Parathyroid adenoma (tissue), 2 donors: ENCODE measurements at regions not wholly inside any gene's neighbourhood (a gene's known extent, or its start where the extent isn't known, plus 50 kb on each side); places are given as distances from the start of the nearest gene placed in this dataset.

Experiments
- H2AFZ ChIP-seq: fragments of 300-600 bp; sonication (generic); one replicate; pipeline ENCODE4 v1.7.0; 2017; ENCODE audit warnings: antibody characterized with exemption, mild to moderate bottlenecking
- H3K27ac ChIP-seq: fragments of 300-600 bp; sonication (generic); one replicate; pipeline ENCODE4 v1.7.0; 2017
- H3K27me3 ChIP-seq: fragments of 300-600 bp; sonication (generic); one replicate; pipeline ENCODE4 v1.7.0; 2017; ENCODE audit warnings: low read length; ENCODE audit not compliant: control insufficient read depth, insufficient read depth
- H3K36me3 ChIP-seq: fragments of 300-600 bp; sonication (generic); one replicate; pipeline ENCODE4 v1.7.0; 2017; ENCODE audit warnings: low read length; ENCODE audit not compliant: control insufficient read depth, insufficient read depth
- H3K4me1 ChIP-seq: fragments of 300-600 bp; sonication (generic); one replicate; pipeline ENCODE4 v1.7.0; 2017; ENCODE audit warnings: control low read depth
- H3K4me2 ChIP-seq: fragments of 300-600 bp; sonication (generic); one replicate; pipeline ENCODE4 v1.7.0; 2017; ENCODE audit warnings: low read length
- H3K4me3 ChIP-seq: fragments of 300-600 bp; sonication (generic); one replicate; pipeline ENCODE4 v1.7.0; 2017; ENCODE audit warnings: low read depth, low read length
- H3K79me2 ChIP-seq: fragments of 300-600 bp; sonication (generic); one replicate; pipeline ENCODE4 v1.7.0; 2017; ENCODE audit warnings: control low read depth
- H3K9ac ChIP-seq: fragments of 300-600 bp; sonication (generic); one replicate; pipeline ENCODE4 v1.7.0; 2017; ENCODE audit warnings: mild to moderate bottlenecking
- H3K9me3 ChIP-seq: fragments of 300-600 bp; sonication (generic); one replicate; pipeline ENCODE4 v1.7.0; 2017; ENCODE audit warnings: low read length; ENCODE audit not compliant: control insufficient read depth
- TF ChIP-seq, protein P1 (sequence below): fragments of 300-600 bp; sonication (generic); IDR thresholded peaks from one replicate; pipeline ENCODE4 v1.7.0; 2017; ENCODE audit warnings: antibody characterized with exemption, mild to moderate bottlenecking
- donor health status: primary hyperparathyroidism.

DNA sequence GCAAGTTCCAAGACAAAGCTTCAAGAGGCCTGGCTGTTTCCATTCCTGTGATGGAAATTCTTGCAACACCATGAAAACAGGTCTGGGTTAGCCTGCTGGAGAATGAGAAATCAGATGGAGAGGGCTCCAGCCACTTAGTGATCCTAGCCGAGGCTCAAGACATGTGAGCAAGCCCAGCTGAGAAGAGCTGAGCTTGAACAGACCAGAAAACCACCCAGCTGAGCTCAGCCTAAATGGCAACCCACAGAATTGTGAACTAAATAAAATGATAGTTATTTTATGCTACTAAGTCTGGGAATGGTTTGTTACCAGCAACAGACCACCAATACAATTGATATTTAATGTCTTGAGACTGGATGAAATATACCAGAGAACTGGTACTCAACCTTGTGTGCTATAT is 494.5 kb downstream of the RMST start:
- no peaks in the 10 kb centered on the region for H3K9me3 ChIP-seq
- H3K9ac ChIP-seq: no peak overlapping the region
- no peaks in the 10 kb centered on the region for H3K4me1 ChIP-seq
- no peak overlapping the region for H3K4me3 ChIP-seq
- no peaks in the 10 kb centered on the region for H3K36me3 ChIP-seq
- H3K4me2 ChIP-seq: no peak overlapping the region
- no peaks in the 10 kb centered on the region for H3K79me2 ChIP-seq
- no peak overlapping the region for H2AFZ ChIP-seq
- TF ChIP-seq, protein P1, sequence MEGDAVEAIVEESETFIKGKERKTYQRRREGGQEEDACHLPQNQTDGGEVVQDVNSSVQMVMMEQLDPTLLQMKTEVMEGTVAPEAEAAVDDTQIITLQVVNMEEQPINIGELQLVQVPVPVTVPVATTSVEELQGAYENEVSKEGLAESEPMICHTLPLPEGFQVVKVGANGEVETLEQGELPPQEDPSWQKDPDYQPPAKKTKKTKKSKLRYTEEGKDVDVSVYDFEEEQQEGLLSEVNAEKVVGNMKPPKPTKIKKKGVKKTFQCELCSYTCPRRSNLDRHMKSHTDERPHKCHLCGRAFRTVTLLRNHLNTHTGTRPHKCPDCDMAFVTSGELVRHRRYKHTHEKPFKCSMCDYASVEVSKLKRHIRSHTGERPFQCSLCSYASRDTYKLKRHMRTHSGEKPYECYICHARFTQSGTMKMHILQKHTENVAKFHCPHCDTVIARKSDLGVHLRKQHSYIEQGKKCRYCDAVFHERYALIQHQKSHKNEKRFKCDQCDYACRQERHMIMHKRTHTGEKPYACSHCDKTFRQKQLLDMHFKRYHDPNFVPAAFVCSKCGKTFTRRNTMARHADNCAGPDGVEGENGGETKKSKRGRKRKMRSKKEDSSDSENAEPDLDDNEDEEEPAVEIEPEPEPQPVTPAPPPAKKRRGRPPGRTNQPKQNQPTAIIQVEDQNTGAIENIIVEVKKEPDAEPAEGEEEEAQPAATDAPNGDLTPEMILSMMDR: no peak
- no peak overlapping the region for H3K27ac ChIP-seq
- H3K27me3 ChIP-seq: no peaks in the 10 kb centered on the region

DNA sequence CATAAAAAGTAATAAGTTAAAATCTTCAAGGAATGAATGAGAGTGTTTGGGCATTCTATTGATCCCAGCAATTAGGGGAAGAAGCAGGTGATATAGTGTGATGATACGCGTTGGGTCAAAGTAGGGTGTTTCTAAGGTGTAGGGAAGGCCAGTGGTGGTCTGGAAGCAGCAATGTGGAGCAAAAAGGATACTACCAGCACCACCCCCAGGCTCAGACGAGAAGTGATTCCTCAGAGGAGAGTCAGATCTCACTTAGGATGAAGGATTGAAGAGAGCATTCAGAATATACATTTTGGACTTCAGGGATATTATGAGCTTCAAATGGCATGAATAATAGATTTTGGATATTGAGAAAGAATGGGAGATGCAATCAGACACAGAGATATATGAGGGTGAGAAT is 497.6 kb downstream of the RMST start:
- H3K4me1 ChIP-seq: no peaks in the 10 kb centered on the region
- no peak overlapping the region for H3K4me2 ChIP-seq
- H3K9ac ChIP-seq: no peak overlapping the region
- H3K9me3 ChIP-seq: no peaks in the 10 kb centered on the region
- no peak overlapping the region for H3K4me3 ChIP-seq
- no peaks in the 10 kb centered on the region for H3K27me3 ChIP-seq
- H3K27ac ChIP-seq: no peak overlapping the region
- TF ChIP-seq, protein P1: no peak
- H3K36me3 ChIP-seq: no peaks in the 10 kb centered on the region
- no peak overlapping the region for H2AFZ ChIP-seq
- no peaks in the 10 kb centered on the region for H3K79me2 ChIP-seq

DNA sequence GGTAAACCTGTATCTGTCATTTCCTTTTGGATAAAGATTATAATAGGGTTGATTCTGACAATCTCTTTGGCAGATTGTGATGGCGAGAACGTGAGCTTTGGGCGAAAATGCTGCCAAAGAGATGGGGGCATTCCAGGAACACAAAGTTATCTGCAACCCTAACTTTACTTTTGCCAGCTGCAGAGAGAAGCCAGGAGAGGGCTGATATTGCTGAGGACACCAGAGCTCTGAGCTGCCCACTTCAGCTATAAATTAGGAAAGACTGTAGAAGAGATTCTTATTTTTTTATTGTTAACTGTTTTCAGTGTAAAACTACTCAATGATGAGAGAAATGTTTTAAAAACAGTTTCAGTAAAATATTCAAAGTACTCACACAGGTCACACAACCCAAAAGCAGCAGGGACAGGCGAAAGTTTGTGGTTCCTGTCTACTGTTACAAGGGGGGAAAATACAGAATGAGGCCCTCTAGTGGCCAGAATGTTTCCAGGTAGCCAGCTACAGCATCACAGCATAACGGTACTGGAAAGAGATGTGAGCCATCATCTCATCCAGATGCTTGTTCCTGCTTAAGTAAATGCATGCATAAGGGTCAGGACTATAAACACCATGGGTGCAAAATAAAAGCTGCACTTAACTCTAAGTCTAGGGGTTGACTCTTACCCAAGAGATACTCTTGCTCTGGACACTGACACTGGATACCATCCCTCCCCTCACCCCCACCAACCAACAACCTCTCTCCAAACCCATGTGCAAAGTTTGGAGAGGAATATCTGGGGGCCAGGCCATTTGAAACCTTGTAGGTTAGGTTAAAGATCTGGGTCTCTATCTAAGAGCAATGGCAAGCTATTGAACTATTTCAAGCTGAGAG is 498.4 kb downstream of the RMST start:
- Histone ChIP-seq H3K9ac (no peak overlapping the region), H3K9me3 (no peaks in the 10 kb centered on the region), H3K4me1 (no peaks in the 10 kb centered on the region), H3K36me3 (no peaks in the 10 kb centered on the region), H3K4me2 (no peak overlapping the region), H3K79me2 (no peaks in the 10 kb centered on the region), H3K27ac (no peak overlapping the region), H3K4me3 (no peak overlapping the region), H3K27me3 (no peaks in the 10 kb centered on the region), H2AFZ (no peak overlapping the region)
- TF ChIP-seq, protein P1: peak; percentile 49

DNA sequence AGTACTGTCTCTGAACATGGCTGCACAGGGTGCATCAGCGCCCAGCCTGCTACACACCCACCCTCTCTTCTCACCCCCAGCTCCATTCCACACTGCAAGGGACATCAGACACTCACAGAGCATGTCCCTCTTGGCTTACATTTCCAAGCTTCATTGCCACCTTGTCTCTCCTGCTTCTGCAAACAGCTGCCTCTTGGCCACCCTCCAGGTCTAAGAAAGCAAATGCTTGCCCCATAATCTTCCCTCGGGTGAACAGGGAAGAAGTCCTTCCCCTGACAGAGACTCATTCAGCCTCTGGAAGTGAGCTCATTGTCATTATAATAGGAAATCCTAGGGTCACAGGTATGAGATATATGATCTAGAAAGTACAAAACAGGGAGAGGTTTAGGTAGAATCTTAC is 505.2 kb downstream of the RMST start:
- no peaks in the 10 kb centered on the region for H3K79me2 ChIP-seq
- no peaks in the 10 kb centered on the region for H3K27me3 ChIP-seq
- no peak overlapping the region for H3K9ac ChIP-seq
- H2AFZ ChIP-seq: no peak overlapping the region
- no peaks in the 10 kb centered on the region for H3K9me3 ChIP-seq
- H3K4me1 ChIP-seq: no peaks in the 10 kb centered on the region
- no peak overlapping the region for H3K4me2 ChIP-seq
- TF ChIP-seq, protein P1: no peak
- no peak overlapping the region for H3K27ac ChIP-seq
- no peak overlapping the region for H3K4me3 ChIP-seq
- H3K36me3 ChIP-seq: no peaks in the 10 kb centered on the region
